HG03097 (cell line): ENCODE measurements at regions not wholly inside any gene's neighbourhood (a gene's known extent, or its start where the extent isn't known, plus 50 kb on each side); places are given as distances from the start of the nearest gene placed in this dataset.

Experiments used
- ATAC-seq: cut with Tn5 transposase; IDR thresholded peaks from one replicate; pipeline ENCODE4 v1.9.1; 2021; ENCODE audit not compliant: unreplicated experiment, low FRiP score

GRCh38 chr2:57954020-57954419 lies 92.6 kb upstream of the VRK2 start:
- ATAC-seq, result no peak

DNA sequence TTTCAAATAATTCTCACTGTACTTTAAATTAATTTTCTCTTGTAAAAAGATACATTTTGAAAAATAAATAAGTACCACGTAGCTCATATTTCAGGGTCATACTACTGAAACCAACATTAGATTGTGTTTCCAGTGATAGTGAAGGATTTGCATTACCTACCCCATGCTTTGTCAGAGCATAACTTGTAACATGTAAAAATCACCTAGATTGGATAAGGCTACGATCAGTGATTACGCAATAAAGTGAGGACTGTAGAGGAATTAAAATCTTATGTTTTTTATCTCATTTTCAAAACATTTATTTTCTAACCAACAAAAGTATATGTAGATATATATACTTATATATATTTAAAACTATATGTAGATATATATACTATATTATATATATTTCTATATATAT lies 89.4 kb upstream of the VRK2 start:
- no peak for ATAC-seq

GRCh38 chr2:57959390-57959789 lies 87.2 kb upstream of the VRK2 start:
- no peak for ATAC-seq

DNA sequence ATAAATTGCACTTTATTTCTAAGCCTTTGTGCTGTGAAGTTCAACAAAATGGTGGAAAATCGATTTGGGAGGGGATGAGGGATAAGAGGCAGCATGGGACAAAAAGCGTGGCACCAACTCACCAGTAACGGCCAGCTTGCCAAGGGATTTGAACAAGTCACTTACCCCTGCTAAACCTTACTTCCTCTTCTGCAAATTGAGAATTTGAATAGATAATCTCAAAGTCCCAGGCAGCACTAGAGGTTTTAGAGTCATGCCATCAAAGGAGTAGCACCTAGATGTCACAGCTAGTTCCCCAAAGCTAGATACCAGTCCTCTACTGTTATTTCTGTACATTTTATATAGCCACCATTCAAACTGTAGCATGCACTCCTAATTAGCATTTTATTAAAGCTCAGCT lies 83.7 kb upstream of the VRK2 start:
- ATAC-seq, result no peak

- ATAC-seq, result no peak
Observed at GRCh38 chr2:57965219-57965618, 81.4 kb upstream of the VRK2 start.

DNA sequence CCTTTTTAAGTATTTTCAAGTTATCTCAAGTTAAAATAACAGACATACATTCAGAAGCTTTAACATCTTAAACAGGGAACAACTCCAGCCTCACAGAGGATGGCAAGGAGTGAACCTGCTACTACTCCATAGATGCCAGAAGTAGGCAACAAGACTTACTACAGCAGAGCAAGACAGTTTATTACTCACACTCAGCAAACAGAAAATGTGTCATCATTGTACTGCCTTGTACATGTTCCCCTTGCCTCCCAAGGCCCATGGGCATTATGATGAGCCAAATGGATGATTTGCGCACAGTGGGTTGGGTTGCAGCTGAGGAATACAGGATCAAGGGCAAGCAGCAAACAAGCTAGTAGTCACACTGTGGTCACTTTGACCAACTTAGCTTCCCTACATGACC lies 80.6 kb upstream of the VRK2 start:
- no peak for ATAC-seq

DNA sequence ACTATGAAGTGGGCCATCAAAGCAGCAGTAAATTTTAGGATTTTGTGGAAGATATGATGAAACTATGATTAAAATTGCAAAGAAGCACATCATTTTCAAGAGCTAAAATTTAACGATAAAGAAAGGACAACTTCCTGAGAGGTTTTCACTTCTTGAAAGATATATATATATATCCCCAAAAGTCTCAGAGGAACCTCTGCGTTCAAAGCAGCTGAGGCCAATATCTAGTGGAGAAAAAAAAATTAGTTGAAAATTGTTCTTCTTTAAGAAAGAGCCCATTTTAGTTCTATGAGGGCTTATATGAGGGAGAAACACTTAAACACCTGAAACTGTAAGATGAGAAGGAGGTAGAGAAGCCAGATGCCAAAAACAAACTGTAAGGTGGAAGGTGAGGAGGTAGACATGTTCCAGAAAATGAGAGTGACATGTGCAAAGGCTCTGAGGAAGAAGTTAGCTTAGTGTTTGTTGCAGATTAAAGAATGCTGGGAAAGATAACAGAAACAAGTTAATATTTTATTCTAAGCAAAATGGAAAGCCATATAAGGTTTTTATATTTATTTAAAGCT lies 72.9 kb upstream of the VRK2 start:
- ATAC-seq, result no peak

GRCh38 chr2:57979158-57979557 lies 67.4 kb upstream of the VRK2 start:
- ATAC-seq, result no peak

DNA sequence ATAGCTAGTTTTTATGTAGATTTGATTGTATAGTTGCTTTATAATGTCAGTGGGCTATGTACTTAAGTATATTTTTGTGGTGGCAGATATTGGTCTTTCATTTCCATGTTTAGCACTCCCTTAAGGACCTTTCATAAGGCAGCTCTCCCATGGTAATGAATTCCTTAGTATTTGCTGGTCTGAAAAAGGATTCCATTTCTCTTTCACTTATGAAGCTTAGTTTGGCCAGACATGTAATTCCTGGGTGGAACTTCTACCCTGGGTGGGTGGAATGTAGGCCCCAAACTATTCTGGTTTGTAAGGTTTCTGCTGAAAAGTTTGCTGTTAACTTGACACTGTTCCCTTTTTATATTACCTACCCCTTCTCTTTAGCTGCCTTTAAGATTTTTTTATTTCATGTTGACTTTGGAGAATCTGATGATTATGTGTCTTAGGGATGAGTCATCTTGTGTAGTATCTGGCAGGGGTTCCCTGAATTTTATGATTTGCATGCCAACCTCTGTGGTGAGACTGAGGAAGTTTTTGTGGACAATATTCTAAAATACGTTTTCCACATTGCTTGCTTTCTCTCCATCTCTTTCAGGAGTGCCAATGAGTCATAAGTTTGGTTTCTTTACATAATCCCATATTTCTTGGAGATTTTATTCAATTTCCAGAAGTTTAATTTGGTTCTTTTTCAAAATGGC lies 65.4 kb upstream of the VRK2 start:
- no peak for ATAC-seq

- ATAC-seq, result no peak
Observed at GRCh38 chr2:57987835-57988573, 58.6 kb upstream of the VRK2 start.

DNA sequence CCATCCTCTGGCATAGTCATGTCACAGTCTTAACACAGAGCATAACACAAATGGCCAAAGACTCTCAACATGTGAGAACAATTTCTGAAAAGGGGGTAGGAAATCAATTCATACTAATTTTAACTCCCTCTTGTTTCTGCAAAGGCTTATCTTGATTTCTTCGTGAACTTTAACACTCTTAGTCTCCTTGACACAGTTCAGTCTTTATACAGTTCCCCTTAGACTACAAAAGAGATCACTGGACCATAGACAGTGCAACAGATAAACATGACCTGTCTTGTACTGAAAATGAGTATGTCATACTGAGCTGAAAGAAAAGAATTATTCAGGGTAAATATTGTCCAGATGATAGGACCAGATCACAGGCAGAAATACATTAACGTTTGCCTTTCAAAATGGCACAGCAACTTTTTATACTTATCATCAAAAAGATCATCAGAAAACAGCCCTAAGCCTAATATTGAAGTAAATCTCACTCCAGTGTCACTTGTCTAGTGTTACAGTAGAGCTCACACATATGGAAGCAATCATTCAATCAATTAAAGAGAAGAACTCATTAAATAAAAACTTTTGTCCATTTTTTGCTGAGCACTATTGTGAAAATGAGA lies 56.4 kb upstream of the VRK2 start:
- ATAC-seq, result no peak
